ELF-1 (cell line): ENCODE measurements at regions not wholly inside any gene's neighbourhood (a gene's known extent, or its start where the extent isn't known, plus 50 kb on each side); places are given as distances from the start of the nearest gene placed in this dataset.
"Not testable (repeated sequence)": the region's sequence is repeated elsewhere in the genome, so short reads cannot be mapped to it uniquely, and the experiment has no call there.

Experiments used
- DNase-seq: peaks from one replicate; pipeline ENCODE4 v3.0.0-alpha.2; 2016; ENCODE audit warnings: low read depth, low spot score

DNA sequence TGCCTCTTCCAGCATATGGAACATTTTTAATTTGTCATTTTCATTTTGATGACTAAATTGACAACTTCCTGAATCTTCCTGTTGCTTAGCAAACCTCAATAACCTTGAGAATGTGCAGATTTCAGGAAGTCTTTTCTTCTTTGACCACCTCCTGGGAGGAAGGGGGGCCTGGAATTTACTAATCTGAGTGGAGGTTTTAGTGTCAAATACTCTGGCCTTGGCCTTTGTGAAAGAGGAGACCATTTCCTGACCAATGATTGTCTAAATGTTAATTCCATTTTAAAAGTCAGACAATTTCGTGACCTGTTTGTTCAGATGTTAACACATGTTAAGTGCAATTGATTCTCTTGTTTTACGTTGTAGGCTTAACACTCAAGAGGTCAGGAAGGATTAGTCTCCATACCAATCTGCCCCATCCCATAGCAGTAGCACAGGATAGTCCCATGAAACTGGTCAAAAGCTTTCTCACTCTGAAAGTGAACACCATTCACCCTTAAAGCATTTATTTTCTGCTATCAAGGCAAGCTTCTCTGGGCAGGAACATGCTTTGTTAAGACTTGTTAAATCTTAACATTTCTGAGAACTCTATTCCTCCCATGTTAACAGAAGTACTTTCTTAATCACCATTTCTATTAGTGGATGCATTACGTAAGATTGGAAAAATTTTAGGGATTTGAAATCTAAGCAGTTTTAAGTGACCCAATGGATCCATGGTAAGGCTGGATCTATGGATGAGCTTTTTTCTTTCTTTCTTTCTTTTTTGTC, 219.6 kb downstream of the RND3 start:
- no peak for DNase-seq

DNA sequence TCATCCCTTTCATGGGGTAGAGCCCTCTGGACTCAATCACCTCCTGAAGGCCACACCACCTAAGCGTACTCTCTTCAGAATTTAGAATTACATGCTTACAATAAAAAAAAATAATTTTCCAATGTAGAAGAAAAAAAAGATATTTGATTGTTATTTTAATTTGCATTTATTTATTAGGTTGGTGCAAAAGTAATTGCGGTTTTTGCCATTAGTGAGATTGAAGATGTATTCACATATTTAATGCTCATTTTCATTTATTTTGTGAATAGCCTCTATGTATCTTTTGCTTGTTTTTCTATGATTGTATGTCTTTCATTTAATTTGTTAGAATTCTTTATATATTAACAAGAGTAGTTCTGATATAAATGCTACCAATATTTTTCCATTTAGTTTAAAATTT, 220.5 kb downstream of the RND3 start:
- no peak for DNase-seq

DNA sequence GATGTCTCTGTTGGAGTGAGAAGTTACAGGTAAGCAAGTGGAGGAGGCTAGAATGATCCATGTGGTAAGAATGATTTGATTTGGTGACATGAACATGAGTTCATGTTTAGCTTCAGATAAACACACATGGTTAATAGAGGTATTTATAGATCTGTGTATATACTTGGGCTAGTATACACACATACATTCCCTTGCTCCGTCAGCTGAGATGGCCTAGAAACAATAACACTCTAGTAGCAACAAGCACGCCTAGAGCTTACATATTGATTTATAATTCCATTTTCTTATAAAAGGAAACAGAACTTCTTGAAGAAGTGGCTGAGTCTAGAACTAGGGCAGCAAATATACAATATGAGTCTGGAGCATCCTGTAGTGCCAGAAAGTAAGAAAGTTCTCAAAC, 223.0 kb downstream of the RND3 start:
- DNase-seq: no peak

DNA sequence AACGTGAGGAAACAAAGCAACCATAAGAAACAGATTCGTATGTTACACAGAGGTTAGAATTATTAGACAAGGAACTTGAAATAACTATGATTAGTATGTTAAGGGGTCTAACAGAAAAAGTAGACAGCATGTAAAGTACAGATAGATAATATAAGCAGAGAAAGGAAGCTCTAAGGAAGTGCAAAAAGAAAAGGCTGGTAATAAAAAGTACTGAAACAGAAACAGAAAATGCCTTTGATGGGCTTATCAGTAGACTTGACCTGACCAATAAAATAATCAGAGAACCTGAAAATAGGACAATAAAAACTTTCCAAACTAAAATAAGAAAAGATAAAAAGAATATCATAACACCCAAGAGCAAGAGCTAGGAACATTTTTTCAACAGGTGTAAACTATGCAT, 225.8 kb downstream of the RND3 start:
- DNase-seq: no peak

DNA sequence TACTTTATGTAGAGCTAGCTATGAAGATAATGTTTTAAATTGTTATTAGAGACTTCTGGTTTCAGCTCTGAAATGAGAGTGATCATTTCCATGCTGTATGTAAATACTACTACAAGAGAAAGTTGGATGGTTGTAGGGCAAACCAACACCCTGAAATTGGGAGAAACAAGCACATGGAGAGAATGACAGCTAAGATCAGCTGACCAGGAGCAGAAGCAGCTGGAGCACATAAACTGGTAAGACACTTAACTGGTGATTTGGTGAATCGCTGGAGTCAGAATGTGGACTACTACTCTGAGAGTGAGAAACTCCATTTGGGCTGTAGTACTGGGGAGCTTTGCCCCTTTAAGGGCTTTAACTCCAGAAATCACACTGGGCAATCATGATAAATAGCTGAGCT, 226.8 kb downstream of the RND3 start:
- DNase-seq: no peak

DNA sequence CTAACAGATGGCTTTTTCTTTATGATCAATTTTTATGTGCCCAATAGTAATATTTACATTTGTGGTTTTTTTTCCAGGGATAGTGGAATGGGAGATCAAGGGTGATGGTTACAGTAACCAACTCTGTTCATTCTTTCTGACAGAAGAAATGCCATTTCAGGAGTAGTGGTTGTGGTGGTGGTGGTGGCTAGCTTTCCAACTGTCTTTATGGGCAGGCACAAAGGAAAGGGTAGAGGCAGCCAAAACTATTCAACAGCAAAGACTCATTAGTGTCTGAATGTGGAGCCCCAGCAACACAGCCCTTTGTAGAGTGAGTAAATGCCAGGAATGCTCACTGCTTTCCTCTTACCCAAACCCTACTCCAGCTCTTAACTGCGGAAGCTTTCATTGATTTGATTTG, 227.7 kb downstream of the RND3 start:
- no peak for DNase-seq

DNA sequence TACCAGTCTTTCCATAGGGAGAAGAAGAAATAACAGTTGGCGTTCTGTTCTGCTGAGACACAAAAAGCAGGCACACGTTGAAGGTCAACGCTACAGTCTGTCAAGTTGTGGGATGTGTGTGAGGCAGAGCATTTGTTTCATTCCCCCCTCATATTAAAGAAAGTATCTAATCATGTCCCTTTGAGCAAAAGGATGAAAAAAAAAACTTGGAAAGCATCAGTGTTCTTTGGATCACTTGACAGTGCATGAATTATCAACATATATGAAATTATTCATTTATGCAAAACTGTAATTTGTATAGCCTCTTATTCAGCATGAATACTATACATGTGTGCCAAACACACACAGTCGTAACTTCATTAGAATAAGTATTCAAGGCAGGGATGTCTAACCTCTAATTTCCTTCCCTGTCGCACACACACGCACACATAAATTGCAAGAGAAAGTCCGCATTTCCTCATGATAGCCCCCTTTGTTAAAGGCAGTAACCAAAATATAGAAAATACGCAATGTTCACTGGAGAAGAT, 228.6 kb downstream of the RND3 start:
- DNase-seq: no peak

DNA sequence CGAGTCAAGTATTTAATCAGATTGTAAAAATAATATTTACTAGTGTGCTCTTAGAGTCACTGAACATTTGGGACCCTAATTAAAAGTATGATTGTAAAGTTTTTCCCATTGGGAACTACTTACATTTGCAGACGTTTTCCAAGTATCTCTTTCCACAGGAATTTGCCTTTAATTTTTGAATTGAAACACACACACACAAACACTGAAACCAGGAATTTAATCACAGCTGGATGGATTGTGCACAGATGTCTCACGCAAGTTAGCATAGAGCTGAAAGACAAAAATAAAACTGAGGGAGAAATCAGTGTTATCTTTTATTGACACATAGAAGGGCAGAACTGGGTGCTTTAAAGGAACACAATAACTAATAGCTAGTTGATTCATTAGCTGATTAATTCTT, 230.7 kb downstream of the RND3 start:
- DNase-seq: no peak

DNA sequence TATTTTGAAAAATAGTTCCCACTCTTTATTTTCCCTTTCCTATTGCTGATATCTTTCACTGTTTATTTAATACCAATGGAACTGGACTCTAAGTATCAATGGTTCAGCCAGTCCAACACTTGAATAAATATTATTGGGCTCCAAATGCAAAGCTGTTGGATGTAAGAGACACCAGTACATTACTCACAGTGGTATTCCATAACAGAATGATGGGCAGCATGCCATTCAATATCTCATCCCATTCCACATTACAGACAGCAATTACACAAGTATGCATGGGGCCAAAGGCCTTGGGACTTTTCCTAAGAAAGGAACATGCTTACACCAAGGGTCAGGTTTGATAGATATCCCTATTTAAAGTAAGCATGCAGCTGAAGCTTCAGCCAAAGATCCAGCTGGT, 231.9 kb downstream of the RND3 start:
- DNase-seq: no peak

DNA sequence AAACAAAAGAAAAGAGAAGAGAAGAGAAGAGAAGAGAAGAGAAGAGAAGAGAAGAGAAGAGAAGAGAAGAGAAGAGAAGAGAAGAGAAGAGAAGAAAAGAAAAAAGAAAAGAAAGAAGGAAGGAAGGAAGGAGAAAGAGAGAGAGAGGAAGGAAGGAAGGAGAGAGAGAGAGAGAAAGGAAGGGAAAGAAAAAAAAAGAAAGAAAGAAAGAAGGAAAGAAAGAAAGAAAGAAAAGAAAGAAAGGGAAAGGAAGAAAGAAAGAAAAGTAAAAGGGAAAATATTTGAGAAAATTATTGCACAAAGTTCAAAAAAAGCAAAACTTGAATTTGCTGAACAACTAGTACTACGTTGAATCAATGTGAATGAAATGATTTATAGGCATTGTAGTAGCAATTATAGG, 237.7 kb downstream of the RND3 start:
- DNase-seq: not testable (repeated sequence)

DNA sequence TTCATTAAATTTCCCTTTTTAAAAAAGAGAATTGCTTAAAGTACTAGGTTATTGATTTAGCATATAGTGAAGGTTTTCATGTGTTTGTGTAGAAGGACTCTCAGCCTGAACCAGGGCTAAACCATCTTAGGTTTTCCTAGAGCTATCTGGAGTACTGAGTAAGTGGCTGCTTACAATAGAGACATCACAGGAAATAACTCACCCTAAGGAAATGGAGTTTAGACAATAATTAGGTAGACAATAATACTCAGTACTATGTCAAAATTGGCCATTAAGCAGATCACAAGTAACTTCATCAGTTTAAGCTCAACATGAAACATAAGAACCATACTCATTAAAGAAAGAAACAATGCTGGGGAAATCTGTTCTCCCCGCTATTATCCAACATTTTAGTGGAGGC, 240.0 kb downstream of the RND3 start:
- no peak for DNase-seq

DNA sequence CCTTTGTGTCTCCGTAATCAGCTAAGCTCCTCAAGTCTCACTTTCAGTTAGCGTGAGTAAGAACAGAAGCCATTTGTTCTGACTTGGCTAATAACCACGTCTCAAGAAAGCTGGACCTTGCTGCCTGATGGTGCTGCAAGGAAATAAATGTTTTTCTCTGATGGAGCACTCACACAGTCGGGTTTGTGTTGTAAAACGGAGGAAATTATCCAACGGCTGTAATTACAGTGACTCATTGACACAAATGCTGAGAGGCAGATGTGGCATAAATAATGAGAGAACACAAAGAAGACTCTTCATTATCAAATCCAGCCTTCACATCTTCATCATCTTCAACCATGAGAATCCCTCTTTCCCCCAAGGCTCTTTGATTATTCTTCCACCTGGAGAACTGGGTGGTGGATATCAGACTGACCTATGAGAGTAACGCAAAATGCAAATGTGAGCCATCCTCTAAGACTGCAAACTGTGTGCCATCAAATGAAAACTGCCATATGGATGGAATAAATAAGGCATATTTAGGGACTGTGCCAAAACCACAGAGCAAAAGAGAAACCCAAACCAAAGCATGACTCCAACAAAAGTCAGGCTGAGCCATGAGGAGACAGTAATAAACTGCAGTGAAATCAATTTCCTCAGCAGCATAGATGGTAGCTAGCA, 252.6 kb downstream of the RND3 start:
- DNase-seq: no peak

DNA sequence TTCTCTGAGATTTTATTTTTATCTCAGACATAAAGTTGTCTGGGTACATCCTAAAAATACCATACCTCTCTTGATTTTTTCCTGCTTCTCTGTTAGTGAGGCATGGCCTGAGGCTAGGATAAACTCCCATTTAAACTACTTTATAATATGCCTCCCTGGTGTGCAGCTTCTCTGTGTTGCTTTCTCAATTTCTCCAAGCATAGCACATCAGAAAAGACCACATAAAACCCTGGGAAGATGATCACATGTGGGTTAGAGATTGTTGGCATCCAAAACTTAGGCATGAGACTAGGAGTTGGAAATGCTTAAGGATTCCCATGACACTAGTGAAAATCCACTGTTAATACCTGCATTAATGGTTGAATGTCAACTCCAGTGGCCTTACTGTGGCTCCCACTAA, 254.6 kb downstream of the RND3 start:
- no peak for DNase-seq

DNA sequence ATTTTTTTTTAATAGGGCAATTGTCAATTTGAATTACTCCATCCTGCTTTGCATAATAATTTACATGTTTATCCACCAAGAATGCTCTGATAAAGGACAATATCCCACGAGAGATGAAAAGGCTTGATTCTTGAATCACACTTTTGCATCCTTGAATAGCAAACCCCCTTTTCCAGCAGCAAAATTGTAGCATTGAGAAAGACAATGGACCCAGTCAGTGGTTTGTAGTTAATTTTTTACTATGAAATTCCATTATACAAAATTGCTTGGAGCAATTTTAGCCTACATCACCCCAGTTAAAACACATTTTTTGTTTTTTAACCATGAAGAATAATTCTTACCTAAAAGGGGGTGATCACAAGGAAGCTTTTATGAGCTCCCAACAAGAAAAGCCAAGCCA, 255.1 kb downstream of the RND3 start:
- no peak for DNase-seq

DNA sequence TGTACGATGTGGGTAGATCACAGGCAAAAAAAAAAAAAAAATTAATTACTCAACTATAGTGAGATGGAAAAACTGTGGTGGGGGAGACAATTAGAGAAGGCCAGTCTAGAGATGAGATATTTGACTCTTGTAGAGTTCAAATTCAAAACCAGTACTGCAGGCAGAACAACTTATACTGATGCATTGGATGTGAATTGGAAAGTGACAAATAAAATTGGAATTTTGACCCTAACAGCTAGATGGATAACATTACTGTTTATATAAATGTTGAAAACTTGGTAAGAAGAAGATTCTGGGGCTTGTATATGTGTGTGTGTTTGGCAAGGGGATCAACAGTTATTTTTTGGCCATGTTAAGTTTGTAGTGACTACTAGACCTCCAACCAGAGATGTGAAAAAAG, 256.9 kb downstream of the RND3 start:
- DNase-seq: no peak

DNA sequence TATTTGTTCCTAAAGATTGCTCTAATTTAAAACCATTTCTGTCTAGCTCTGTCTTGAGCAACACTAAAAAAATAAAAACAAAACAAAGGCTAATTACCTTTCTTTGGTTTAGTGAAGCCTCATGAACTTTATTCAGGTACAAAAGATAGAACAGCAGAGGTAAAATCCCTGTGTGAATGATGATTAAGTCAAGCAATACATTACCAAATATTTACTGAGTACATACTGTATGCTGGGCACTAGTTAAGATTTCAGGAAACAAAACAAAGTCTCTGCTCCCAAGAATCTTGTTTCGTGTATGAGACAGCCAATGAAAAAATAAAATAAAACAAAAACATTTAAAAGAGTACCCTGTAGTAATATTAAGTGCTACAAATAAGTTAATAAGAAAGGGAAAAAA, 257.5 kb downstream of the RND3 start:
- DNase-seq: no peak

DNA sequence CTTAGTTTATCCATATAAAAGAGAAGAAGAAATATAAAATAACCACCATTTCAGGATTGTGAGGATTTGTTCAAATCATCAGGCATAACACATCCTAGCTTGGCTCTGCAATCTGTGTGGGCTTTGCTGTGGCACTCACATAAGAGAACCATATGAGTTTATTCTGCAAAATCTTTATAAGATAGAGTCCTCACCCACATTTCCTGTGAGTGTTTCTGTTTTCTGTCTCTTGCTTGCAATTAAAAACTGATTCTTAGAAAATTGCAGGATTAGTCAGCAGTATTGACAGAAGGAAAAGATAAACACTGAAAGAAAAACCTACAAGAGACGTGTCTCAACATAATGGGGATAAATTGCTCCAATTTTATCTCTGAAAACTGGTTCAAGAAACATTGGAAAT, 258.5 kb downstream of the RND3 start:
- DNase-seq: no peak

DNA sequence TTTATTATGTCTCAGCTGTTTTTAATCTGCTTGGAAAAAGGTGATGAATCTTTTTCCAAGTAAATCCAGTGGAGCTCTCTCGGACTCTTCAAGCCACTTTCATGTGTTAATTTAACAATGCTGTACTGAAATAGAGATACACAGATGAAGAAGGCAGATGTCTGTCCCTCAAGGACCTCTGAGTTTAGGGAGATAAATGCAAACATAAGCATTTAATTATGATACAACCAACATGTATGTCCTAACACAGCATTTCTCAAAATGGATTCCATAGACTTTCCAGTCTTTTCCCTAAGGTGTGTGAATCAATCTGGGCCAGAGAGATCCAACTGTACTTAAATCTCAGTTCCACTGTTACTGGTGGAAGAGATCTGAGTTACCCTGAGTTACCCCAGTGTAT, 262.4 kb downstream of the RND3 start:
- no peak for DNase-seq

DNA sequence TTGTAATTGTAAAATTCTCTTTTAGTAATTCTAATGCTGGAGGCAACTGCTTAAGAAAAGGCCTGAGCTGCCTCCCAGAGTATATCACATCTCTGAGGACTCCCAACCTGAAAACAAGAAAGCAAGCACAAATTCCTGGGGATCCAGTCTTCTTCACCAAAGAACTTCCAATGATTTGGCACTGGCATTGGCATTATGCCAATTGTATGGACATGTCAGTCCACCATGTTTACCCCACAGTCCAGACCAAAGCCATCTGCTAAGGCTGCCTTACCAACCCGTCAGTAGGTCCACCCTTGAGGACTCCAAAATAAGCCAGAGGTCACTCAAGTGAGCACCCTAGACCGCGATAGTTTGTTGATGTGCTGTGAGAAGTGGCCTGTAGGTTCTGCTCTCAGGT, 263.1 kb downstream of the RND3 start:
- DNase-seq: no peak

DNA sequence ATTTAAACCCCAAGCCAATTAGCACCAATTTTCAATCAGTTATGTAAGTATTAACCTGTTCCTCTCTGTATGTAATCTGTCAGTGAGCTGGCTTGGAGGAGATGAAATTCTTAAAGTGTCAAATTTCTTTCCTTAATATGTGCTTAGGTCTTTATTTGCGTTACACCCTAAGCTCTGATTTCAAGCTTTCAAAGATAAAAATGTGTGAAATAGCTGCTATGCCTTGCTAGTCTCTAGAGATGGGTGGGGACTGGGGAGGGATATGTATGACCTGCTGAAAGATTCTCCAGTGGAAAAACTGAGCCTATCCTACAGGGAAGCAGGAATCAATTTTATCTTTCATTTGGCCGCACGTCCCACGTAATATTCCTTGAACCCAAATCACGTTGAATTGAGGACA, 264.5 kb downstream of the RND3 start:
- no peak for DNase-seq

DNA sequence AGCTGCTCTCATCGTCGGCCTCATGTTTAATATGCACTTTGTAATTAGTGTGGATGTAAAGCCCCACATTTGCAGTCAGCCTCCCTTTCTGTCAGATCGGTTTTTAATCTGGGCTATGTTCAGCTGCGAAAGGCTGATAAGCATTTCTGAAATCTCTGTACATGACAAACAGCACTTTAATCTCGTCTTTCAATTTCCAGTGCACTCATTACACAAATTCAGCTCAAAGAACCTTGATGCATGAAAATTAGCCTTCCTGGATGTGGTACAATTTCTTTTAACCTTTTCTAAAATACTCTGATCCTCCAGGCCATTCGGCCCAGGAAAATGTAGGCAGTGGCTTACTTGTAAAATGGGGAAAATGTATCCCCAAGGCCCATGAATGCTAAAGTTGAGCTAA, 265.1 kb downstream of the RND3 start:
- DNase-seq: no peak

DNA sequence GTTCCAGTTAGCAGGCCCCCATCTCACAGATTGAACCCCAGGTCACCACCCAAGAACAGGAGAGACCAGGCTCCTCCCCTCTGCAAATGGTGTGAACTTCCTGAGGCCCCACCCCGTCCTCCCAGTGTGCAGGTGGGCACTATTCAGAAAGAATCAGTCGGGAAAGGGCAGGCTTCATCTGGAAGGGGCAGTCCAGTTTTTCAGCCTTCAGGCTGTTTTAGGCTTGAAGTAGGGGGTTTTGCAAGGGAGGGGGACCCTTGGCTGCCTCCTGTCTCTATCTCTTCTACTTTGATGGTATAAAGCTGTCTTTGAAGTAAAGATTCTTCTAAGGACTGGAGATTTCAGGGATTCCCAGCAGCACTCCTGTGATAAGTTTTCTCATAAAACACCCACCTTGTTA, 267.6 kb downstream of the RND3 start:
- DNase-seq: no peak

DNA sequence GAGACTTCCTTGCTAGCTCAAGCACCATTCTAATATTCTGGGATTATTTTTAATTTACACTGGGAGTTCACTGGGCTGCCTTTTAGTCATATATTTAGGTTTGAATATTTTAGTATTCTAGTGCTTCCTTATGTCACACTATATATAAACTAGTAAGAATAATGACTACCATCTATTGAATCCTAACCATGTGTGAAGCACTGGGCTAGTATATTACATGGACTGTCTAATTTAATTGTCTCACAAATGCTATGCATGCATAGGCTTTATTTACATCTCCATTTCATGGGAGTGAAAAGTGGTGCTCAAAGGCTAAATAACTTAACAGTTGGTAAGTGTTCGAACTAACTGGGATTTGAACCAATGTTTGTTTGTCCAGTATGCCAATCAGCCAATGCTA, 272.4 kb downstream of the RND3 start:
- no peak for DNase-seq
